ENCODE measurements at regions not wholly inside any gene's neighbourhood (a gene's known extent, or its start where the extent isn't known, plus 50 kb on each side); places are given as distances from the start of the nearest gene placed in this dataset.

- ATAC-seq = no peak
- TF ChIP-seq, protein P1, sequence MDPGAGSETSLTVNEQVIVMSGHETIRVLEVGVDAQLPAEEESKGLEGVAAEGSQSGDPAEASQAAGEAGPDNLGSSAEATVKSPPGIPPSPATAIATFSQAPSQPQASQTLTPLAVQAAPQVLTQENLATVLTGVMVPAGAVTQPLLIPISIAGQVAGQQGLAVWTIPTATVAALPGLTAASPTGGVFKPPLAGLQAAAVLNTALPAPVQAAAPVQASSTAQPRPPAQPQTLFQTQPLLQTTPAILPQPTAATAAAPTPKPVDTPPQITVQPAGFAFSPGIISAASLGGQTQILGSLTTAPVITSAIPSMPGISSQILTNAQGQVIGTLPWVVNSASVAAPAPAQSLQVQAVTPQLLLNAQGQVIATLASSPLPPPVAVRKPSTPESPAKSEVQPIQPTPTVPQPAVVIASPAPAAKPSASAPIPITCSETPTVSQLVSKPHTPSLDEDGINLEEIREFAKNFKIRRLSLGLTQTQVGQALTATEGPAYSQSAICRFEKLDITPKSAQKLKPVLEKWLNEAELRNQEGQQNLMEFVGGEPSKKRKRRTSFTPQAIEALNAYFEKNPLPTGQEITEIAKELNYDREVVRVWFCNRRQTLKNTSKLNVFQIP (CRISPR knock-in tag; IDR thresholded peaks at IDR 0.05; ENCODE audit: borderline replicate concordance, low read depth) = no peak
Observed at GRCh38 chr6:166715065-166715464, 88.0 kb upstream of the RPS6KA2 start.

- TF ChIP-seq CSDC2 (CRISPR knock-in tag; IDR thresholded peaks at IDR 0.05) = no peak
- TF ChIP-seq ARNTL (CRISPR knock-in tag; IDR thresholded peaks at IDR 0.05; ENCODE audit: borderline replicate concordance, low read depth) = no peak
- no peak for TF ChIP-seq TSHZ2 (CRISPR knock-in tag; IDR thresholded peaks at IDR 0.05)
- TF ChIP-seq ESRRG (CRISPR knock-in tag; IDR thresholded peaks at IDR 0.05) = no peak
- TF ChIP-seq SNAI2 (CRISPR knock-in tag; IDR thresholded peaks at IDR 0.05) = no peak
- no peak for TF ChIP-seq BACH2 (CRISPR knock-in tag; IDR thresholded peaks at IDR 0.05; ENCODE audit: borderline replicate concordance)
- TF ChIP-seq PPARA (CRISPR knock-in tag; IDR thresholded peaks at IDR 0.05; ENCODE audit: borderline replicate concordance) = no peak
- no peak for TF ChIP-seq ZFP3 (CRISPR knock-in tag; IDR thresholded peaks at IDR 0.05)
- TF ChIP-seq RARB (CRISPR knock-in tag; IDR thresholded peaks at IDR 0.05) = no peak
- TF ChIP-seq CSRNP3 (CRISPR knock-in tag; IDR thresholded peaks at IDR 0.05) = no peak
- no peak for ATAC-seq
Observed at GRCh38 chr6:166714581-166714980, 87.5 kb upstream of the RPS6KA2 start.

- TF ChIP-seq ZNF565 (CRISPR knock-in tag; conservative IDR thresholded peaks at IDR 0.05; ENCODE audit: low read depth) (no peak), OSR1 (CRISPR knock-in tag; IDR thresholded peaks at IDR 0.05) (no peak), BACH2 (CRISPR knock-in tag; IDR thresholded peaks at IDR 0.05; ENCODE audit: borderline replicate concordance) (no peak), CSDC2 (CRISPR knock-in tag; IDR thresholded peaks at IDR 0.05) (no peak), ISL1 (CRISPR knock-in tag; IDR thresholded peaks at IDR 0.05) (no peak), TSHZ2 (CRISPR knock-in tag; IDR thresholded peaks at IDR 0.05) (no peak), ARNTL (CRISPR knock-in tag; IDR thresholded peaks at IDR 0.05; ENCODE audit: borderline replicate concordance, low read depth) (no peak), ZC3H10 (CRISPR knock-in tag; IDR thresholded peaks at IDR 0.05) (no peak)
- no peak for ATAC-seq
Observed at GRCh38 chr6:166714187-166714510, 87.1 kb upstream of the RPS6KA2 start.

GRCh38 chr6:166713434-166714186 is 86.6 kb upstream of the RPS6KA2 start:
- no peak for ATAC-seq
- TF ChIP-seq ZFP30 (CRISPR knock-in tag; IDR thresholded peaks at IDR 0.05) = no peak

All from SK-N-SH treated with all-trans-retinoic acid at 6 μM for 48 hours (cell line).